Head of caudate nucleus (tissue), 42 donors: ENCODE measurements at regions not wholly inside any gene's neighbourhood (a gene's known extent, or its start where the extent isn't known, plus 50 kb on each side); places are given as distances from the start of the nearest gene placed in this dataset.
"Not testable (repeated sequence)": the region's sequence is repeated elsewhere in the genome, so short reads cannot be mapped to it uniquely, and the experiment has no call there.

Experiments used
- DNase-seq, 42 donors: peaks; one replicate each; pipeline versions ENCODE4 v3.0.0 to v3.0.0-alpha.2; 2020 to 2021; ENCODE audit warnings: mixed read lengths in 7 of 42
- intact Hi-C: fragments of 100-400 bp; cut with DNase I; formaldehyde crosslinking; loops from one replicate; pipeline ENCODE4 v1.15.0; 2022

DNA sequence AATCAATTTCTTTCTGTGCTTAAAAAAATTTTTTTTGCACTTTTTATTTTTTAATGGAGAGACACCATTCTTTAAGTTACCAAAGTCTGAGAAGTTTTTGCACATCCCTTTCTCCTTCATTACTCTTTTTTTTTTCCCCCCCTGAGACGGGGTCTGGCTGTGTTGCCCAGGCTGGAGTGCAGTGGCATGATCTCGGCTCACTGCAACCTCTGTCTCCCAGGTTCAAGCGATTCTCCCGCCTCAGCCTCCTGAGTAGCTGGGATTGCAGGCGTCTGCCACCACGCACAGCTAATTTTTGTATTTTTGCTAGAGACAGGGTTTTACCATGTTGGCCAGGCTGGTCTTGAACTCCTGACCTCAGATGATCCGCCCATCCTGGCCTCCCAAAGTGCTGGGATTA is 104.3 kb downstream of the UTRN start:
- intact Hi-C loops, DNase-seq: not testable (repeated sequence)

DNA sequence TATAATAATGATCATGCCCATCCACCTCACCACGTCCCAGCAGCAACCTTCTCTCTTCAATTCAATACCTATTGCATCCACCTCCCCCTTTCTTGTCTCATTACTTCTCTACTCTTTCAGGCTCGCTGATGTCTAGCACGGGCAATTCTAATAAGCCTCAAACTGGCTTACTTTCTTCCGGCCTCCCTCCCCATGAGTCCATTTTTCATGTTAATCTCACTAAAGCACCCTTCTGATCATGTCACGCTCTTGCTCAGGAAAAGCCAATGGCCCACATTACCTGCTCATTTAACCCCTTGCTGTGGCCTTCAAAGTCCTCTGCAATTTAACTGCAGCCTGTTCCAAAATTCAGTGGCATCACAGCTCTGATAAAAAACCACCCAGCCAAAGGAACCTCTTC is 105.1 kb downstream of the UTRN start:
- DNase-seq = no peak
- intact Hi-C loops = no loop called here

GRCh38 chr6:144390886-144391285 is 105.8 kb downstream of the UTRN start:
- intact Hi-C loops = no loop called here
- DNase-seq = no peak

DNA sequence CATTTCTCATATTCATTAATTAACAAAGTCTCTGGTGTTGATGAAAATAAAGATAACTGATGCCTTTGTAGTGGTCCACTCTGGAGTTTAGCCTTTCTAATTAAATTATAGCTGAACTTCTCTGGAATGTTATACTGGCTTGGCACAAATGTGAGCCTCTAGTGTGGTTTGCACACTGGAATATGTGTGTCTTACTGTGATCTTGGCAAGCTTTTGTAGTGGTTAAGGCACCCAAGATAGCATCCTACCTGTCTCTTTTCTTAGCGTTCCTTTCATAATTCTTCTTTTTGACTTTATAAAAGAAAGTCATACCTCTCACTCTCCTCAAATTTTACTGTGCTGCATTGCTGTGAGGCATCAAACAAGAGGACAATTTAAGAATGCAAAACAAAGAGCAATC is 107.4 kb downstream of the UTRN start:
- intact Hi-C loops = no loop called here
- no peak for DNase-seq

- DNase-seq = no peak
- intact Hi-C loops = no loop called here
Measured at GRCh38 chr6:144394210-144394609, 109.1 kb downstream of the UTRN start.

DNA sequence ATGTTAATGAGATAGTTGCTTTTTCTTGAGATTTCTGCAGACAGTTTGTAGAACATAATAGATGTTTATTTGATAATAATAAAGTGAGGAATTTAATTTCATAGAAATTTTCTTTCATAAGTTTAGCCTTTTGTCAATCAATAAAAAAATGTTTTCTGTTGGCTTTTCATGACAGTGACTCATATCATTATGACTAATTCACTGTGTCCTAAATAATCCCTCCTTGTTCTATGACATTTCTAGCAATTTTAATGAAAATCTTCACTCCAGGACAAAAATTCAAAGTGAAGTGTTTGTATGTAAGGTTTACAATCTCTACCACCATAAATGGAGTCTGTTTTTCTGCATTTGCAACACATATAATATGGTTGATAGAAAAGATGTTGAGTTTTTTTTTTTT is 109.9 kb downstream of the UTRN start:
- DNase-seq = no peak
- intact Hi-C loops = no loop called here

GRCh38 chr6:144395826-144396225 is 110.7 kb downstream of the UTRN start:
- no peak for DNase-seq
- intact Hi-C loops = no loop called here

DNA sequence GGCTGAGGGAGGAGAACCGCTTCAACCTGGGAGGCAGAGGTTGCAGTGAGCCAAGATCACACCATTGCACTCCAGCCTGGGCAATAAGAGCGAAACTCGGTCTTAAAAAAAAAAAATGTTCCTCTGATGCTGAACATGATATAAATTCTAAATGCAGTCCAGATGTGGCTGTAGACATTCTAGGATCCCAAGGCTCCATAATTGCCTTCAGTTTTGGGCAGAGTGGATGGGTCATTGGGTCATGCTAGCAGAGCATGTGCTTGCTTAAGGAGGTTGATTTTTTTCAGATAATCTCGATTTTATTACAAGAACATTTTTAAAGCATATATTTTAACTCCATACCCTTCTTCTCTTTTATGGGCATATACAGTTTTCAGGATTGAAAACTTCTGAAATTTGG is 112.0 kb downstream of the UTRN start:
- intact Hi-C loops = no loop called here

GRCh38 chr6:144400321-144400720 is 115.2 kb downstream of the UTRN start:
- DNase-seq = no peak

More for the DNA sequence above, 112.0 kb downstream of the UTRN start:
- no peak for DNase-seq

GRCh38 chr6:144401736-144402733 is 116.9 kb downstream of the UTRN start:
- intact Hi-C loops = no loop called here
- DNase-seq = no peak

More at GRCh38 chr6:144400321-144400720, 115.2 kb downstream of the UTRN start:
- intact Hi-C loops = no loop called here

DNA sequence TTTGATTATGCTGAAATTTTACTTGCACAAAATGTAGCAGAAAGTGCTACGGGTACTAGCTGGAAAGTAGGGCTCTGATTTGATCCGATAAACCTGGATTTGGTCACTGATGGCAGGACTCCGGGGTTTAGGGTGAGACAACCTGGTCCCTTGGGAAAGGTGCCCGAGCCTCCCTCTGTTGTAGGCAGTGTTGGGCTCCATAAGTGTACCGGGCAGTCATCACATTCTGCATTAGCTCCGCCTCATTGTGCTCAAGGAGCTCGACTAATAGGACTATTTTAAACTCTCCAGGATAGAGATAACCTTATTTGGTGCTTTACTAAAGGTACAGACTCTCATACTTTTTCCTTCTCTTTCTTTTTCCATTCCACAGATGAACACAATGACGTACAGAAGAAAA is 117.6 kb downstream of the UTRN start:
- intact Hi-C loops = no loop called here
- DNase-seq = no peak

DNA sequence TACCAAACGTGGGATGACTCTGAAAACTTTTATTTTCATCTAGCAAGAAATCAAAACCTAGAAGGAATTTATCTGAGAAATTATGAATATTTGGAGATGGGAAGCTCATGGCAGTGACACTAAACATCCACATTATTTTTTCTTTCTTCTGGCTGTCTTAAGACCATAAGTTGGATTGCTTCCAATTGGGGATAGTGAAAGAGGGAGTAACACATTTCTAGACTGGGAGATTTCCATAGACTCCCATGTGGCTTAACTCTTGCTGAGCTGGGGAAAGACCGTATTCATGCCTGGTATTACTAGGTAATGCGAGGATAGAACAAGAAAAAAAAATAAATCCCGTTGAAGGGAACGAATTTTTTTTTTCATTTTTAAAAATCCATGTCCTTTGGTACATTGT is 120.0 kb downstream of the UTRN start:
- intact Hi-C loops = no loop called here
- DNase-seq = no peak

DNA sequence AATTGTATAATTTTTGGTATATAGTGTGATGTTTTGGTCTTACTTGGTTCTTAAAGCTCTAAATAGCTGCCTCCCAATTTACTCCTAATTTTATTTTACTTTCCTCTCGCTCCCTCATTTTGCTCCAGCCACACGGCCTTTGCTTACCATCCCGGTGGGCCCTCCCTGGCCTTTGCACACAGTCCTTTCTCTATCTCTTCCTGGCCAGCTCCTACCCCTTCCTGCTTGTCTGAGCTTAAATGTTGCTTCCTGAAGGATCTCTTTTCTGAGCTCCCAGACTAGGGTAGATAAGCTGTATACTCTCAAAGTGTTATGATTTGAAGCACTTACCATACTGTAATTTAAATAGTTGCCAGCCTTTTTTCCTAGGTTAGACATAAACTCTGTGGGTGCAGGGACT is 121.7 kb downstream of the UTRN start:
- no peak for DNase-seq
- intact Hi-C loops = no loop called here

GRCh38 chr6:144408161-144408560 is 123.0 kb downstream of the UTRN start:
- intact Hi-C loops = no loop called here
- no peak for DNase-seq

GRCh38 chr6:144410059-144410458 is 124.9 kb downstream of the UTRN start:
- intact Hi-C loops = no loop called here

GRCh38 chr6:144410574-144410973 is 125.4 kb downstream of the UTRN start:
- intact Hi-C loops, DNase-seq: not testable (repeated sequence)

More at GRCh38 chr6:144410059-144410458, 124.9 kb downstream of the UTRN start:
- DNase-seq = no peak

- DNase-seq = no peak
- intact Hi-C loops = no loop called here
Measured at GRCh38 chr6:144411531-144412165, 126.5 kb downstream of the UTRN start.

GRCh38 chr6:144413418-144413817 is 128.3 kb downstream of the UTRN start:
- intact Hi-C loops = no loop called here
- no peak for DNase-seq

DNA sequence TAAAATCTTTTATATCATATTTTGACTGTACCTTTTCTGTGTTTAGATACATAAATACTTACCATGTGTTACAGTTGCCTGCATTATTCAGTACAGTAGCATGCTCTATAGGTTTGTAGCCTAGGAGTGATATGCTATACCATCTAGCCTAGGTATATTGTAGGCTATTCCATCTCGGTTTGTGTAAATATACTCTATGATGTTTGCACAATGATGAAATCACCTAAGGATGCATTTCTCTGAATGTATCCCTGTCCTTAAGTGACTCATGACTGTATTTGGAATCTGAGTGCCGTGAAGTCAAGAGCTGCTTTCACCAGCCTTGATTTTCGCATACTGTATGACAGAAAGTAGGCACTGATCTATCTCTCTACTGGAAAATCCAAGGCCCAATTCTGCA is 129.9 kb downstream of the UTRN start:
- intact Hi-C loops = no loop called here
- no peak for DNase-seq

- intact Hi-C loops = no loop called here
- no peak for DNase-seq
Measured at GRCh38 chr6:144415835-144416237, 130.7 kb downstream of the UTRN start.
